ENCODE measurements at regions not wholly inside any gene's neighbourhood (a gene's known extent, or its start where the extent isn't known, plus 50 kb on each side); places are given as distances from the start of the nearest gene placed in this dataset.

DNA sequence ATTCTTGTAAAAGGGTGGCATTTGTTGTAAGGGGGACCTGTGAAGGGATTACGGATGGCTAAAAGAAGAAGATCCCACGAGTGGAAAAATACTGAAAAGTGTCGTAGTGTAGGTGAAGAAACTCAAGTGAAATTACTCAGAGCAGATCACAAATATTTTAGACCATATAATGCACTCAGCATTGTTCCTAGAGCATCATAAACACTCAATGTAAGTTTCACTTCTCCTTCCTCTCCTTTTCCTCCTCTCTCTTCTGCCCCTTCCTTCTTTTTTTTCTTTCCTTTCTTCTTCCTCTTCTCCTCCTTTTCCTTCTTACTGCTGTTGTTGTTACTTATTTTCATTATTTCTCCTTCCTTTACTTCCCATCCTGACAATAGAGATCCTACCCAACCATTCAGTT, 445.6 kb downstream of the ADAMTS20 start:
- TF ChIP-seq CTCF (conservative IDR thresholded peaks at IDR 0.05; ENCODE audit: low read depth, low read length) (no peak), EZH2 (IDR thresholded peaks at IDR 0.05; ENCODE audit: low read length, unreplicated experiment) (no peak), EZH2phosphoT487 (IDR thresholded peaks at IDR 0.05; ENCODE audit: borderline replicate concordance, low read length) (no peak)

Data from PC-3 (cell line).